GM23338 (cell line): ENCODE measurements at regions not wholly inside any gene's neighbourhood (a gene's known extent, or its start where the extent isn't known, plus 50 kb on each side); places are given as distances from the start of the nearest gene placed in this dataset.

ENCODE experiments used
- CREB1 ChIP-seq: fragments of 250-450 bp; sonication (Bioruptor Pico); IDR thresholded peaks from 2 replicates; pipeline ENCODE4 v1.5.0; 2020; ENCODE audit warnings: low read depth, mild to moderate bottlenecking, moderate library complexity
- CTCF ChIP-seq, 2 experiments: fragments of 200-600 bp in 1 of 2; sonication (generic) in 1 of 2; conservative IDR thresholded peaks; 2 replicates each; pipeline versions ENCODE4 v1.5.1 to v1.6.1; 2016 to 2017; ENCODE audit warnings: antibody characterized with exemption in 2 of 2, low read depth in 2 of 2, mild to moderate bottlenecking in 2 of 2, moderate library complexity in 1 of 2
- EZH2 ChIP-seq: fragments of 200-600 bp; sonication (generic); IDR thresholded peaks from one replicate; pipeline ENCODE4 v1.8.0; 2017; ENCODE audit warnings: antibody characterized with exemption, mild to moderate bottlenecking, low read depth; ENCODE audit not compliant: unreplicated experiment
- EZH2phosphoT487 ChIP-seq: fragments of 200-600 bp; sonication (generic); IDR thresholded peaks from one replicate; pipeline ENCODE4 v1.8.1; 2018; ENCODE audit warnings: antibody characterized with exemption; ENCODE audit not compliant: unreplicated experiment
- POLR2AphosphoS5 ChIP-seq: IDR thresholded peaks from 2 replicates; pipeline ENCODE4 v1.6.1; 2016; ENCODE audit warnings: antibody characterized with exemption, low read depth

DNA sequence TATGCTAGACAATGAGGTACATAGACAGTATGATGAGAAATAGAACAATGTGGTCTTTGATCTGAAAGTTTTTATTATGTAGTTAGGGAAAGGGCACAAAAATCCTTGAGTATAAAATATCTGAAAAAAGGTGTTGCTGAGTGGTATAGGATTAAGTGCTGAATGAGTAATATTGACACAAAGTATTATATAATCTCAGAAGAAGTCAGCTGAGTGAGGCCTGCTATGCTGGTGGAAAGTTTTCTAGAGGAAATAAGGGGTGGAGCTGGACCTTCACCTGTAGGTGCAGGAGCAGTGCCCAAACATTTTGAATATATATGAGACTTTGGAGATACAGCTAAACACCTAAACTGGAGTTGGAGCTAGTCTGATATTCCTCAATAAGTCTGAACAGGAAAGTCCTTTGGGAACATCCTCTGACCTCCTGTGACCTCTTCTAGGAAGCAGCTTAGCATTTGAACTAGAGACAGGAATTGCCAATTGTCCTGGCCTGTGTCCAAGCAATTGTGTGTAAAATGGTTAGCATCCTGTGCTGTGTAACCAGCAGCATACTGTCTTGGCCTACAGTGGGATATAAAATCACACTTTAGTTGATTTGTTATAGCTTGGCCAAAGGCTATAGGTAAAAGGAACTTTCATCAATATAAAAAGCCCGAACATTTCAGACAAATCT lies 285.3 kb downstream of the ANKRD50 start:
- TF ChIP-seq CTCF (conservative IDR thresholded peaks at IDR 0.05; ENCODE audit: low read depth in 2 of 2) (no peak), EZH2phosphoT487 (no peak), CREB1 (no peak), POLR2AphosphoS5 (no peak), EZH2 (no peak)
